GM19193 (cell line): ENCODE measurements at regions not wholly inside any gene's neighbourhood (a gene's known extent, or its start where the extent isn't known, plus 50 kb on each side); places are given as distances from the start of the nearest gene placed in this dataset.

Experiments used
- POLR2A ChIP-seq: IDR thresholded peaks from 4 replicates; pipeline ENCODE4 v1.6.1; 2011; ENCODE audit not compliant: insufficient read depth, insufficient read length; ENCODE audit errors: extremely low read depth

GRCh38 chr16:87183647-87184046 lies 133.5 kb downstream of the C16orf95 start:
- no peak for TF ChIP-seq POLR2A

- TF ChIP-seq POLR2A: no peak
Measured at GRCh38 chr16:87185308-87185707, 131.9 kb downstream of the C16orf95 start.

- no peak for TF ChIP-seq POLR2A
Measured at GRCh38 chr16:87185983-87186382, 131.2 kb downstream of the C16orf95 start.

GRCh38 chr16:87186446-87186845 lies 130.7 kb downstream of the C16orf95 start:
- no peak for TF ChIP-seq POLR2A

- TF ChIP-seq POLR2A: no peak
Measured at GRCh38 chr16:87186876-87187533, 130.2 kb downstream of the C16orf95 start.

- no peak for TF ChIP-seq POLR2A
Measured at GRCh38 chr16:87188104-87188503, 129.1 kb downstream of the C16orf95 start.

GRCh38 chr16:87189426-87189825 lies 127.8 kb downstream of the C16orf95 start:
- TF ChIP-seq POLR2A: no peak

- no peak for TF ChIP-seq POLR2A
Measured at GRCh38 chr16:87190288-87191230, 126.6 kb downstream of the C16orf95 start.

- no peak for TF ChIP-seq POLR2A
Measured at GRCh38 chr16:87192452-87193073, 124.6 kb downstream of the C16orf95 start.

GRCh38 chr16:87194172-87194571 lies 123.0 kb downstream of the C16orf95 start:
- TF ChIP-seq POLR2A: no peak

- no peak for TF ChIP-seq POLR2A
Measured at GRCh38 chr16:87195161-87195560, 122.0 kb downstream of the C16orf95 start.

- TF ChIP-seq POLR2A: no peak
Measured at GRCh38 chr16:87196231-87196630, 121.0 kb downstream of the C16orf95 start.

- TF ChIP-seq POLR2A: no peak
Measured at GRCh38 chr16:87196661-87197060, 120.5 kb downstream of the C16orf95 start.

GRCh38 chr16:87198328-87198832 lies 118.8 kb downstream of the C16orf95 start:
- no peak for TF ChIP-seq POLR2A

GRCh38 chr16:87198881-87199280 lies 118.3 kb downstream of the C16orf95 start:
- no peak for TF ChIP-seq POLR2A
